Karpas-422 (cell line): ENCODE measurements at regions not wholly inside any gene's neighbourhood (a gene's known extent, or its start where the extent isn't known, plus 50 kb on each side); places are given as distances from the start of the nearest gene placed in this dataset.
"Not testable (repeated sequence)": the region's sequence is repeated elsewhere in the genome, so short reads cannot be mapped to it uniquely, and the experiment has no call there.

Source experiments
- DNase-seq: peaks from one replicate; pipeline ENCODE4 v3.0.0-alpha.2; 2015
- H2AFZ ChIP-seq: fragments of 200-600 bp; sonication (generic); 2 replicates; pipeline ENCODE4 v1.6.1; 2014; ENCODE audit warnings: antibody characterized with exemption, low read length, mixed read lengths
- H3K27ac ChIP-seq: fragments of 200-600 bp; sonication (generic); 2 replicates; pipeline ENCODE4 v1.5.1; 2014; ENCODE audit warnings: mild to moderate bottlenecking, low read length, moderate library complexity
- H3K27me3 ChIP-seq: fragments of 200-600 bp; sonication (generic); 2 replicates; pipeline ENCODE4 v1.6.1; 2014; ENCODE audit warnings: low read length, mixed read lengths
- H3K36me3 ChIP-seq: fragments of 200-600 bp; sonication (generic); 2 replicates; pipeline ENCODE4 v1.6.1; 2014; ENCODE audit warnings: low read length, mixed read lengths; ENCODE audit not compliant: insufficient read depth
- H3K4me1 ChIP-seq: fragments of 200-600 bp; sonication (generic); 2 replicates; pipeline ENCODE4 v1.6.1; 2014; ENCODE audit warnings: mild to moderate bottlenecking, low read length, mixed read lengths
- H3K4me2 ChIP-seq: fragments of 200-600 bp; sonication (generic); 2 replicates; pipeline ENCODE4 v1.6.1; 2014; ENCODE audit warnings: low read length, low read depth, mild to moderate bottlenecking; ENCODE audit not compliant: poor library complexity, severe bottlenecking
- H3K4me3 ChIP-seq: fragments of 200-600 bp; sonication (generic); 2 replicates; pipeline ENCODE4 v1.5.1; 2014; ENCODE audit warnings: mild to moderate bottlenecking, antibody characterized with exemption, low read length, mixed read lengths
- H3K79me2 ChIP-seq: fragments of 200-600 bp; sonication (generic); 2 replicates; pipeline ENCODE4 v1.6.1; 2014; ENCODE audit warnings: mild to moderate bottlenecking, low read length, mixed read lengths
- H3K9ac ChIP-seq: fragments of 200-600 bp; sonication (generic); 2 replicates; pipeline ENCODE4 v1.6.0; 2014; ENCODE audit warnings: low read length
- H3K9me2 ChIP-seq: fragments of 200-600 bp; sonication (generic), shearing (Covaris generic); replicated peaks from 2 replicates; pipeline ENCODE4 v1.6.0; 2014; ENCODE audit warnings: mild to moderate bottlenecking, low read length, moderate library complexity; ENCODE audit not compliant: insufficient read depth
- H3K9me3 ChIP-seq: fragments of 300-700, 200-600 bp; sonication (generic); 2 replicates; pipeline ENCODE4 v1.6.1; 2014; ENCODE audit warnings: low read length, mixed read lengths
- H4K20me1 ChIP-seq: fragments of 200-600 bp; sonication (generic); 2 replicates; pipeline ENCODE4 v1.6.1; 2014; ENCODE audit warnings: mild to moderate bottlenecking, antibody characterized with exemption, low read length, low read depth; ENCODE audit not compliant: insufficient read depth

DNA sequence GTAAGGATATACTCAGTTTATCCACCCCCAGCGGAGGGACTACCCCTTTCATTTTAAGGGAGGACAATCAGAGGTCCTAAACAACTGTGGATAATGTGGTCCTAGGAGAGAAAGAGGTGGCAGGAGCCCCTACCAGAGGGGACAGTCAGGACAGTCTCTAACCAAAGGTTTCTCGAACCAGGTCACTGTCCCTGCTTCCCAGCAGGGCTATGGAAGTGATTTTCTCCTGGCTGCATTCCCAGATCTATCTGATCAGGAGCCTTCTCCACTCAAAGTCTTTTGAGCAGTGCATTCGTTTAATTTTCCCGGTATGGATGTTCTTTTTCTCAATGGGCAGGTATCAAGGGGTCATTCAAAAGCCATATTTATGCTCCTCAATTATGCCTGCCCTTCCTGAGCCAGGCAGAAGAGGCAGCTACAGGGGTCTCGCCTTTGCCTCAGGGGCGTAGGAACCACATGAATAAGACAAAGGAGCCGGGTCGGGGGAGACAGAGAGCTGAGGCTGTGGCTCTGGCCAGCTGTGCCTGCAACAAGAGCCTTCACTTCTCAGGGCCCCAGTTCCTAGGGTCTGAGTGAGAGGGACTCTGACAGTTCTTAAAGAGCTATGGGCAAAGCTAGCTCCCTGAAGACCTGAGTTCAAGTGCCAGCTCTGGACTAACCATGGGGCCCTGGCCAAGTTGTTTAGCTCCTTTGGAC, 62.5 kb upstream of the DMRTB1 start:
- no peak overlapping the region for H3K4me2 ChIP-seq
- H3K27ac ChIP-seq: no peak overlapping the region
- no peaks in the 10 kb centered on the region for H3K4me1 ChIP-seq
- no peaks in the 10 kb centered on the region for H3K79me2 ChIP-seq
- no peak for DNase-seq
- no peaks in the 10 kb centered on the region for H4K20me1 ChIP-seq
- H3K9ac ChIP-seq: no peak overlapping the region
- no peaks in the 10 kb centered on the region for H3K27me3 ChIP-seq
- no peak overlapping the region for H2AFZ ChIP-seq
- H3K9me2 ChIP-seq: no peaks in the 10 kb centered on the region
- no peaks in the 10 kb centered on the region for H3K36me3 ChIP-seq
- H3K9me3 ChIP-seq: no peaks in the 10 kb centered on the region
- H3K4me3 ChIP-seq: no peak overlapping the region

- no peaks in the 10 kb centered on the region for H3K9me2 ChIP-seq
These were observed 61.1 kb upstream of the DMRTB1 start for GRCh38 chr1:53398091-53398490.

GRCh38 chr1:53398576-53399365, 60.4 kb upstream of the DMRTB1 start:
- no peak overlapping the region for H2AFZ ChIP-seq
- no peaks in the 10 kb centered on the region for H3K4me1 ChIP-seq
- no peaks in the 10 kb centered on the region for H3K79me2 ChIP-seq
- H3K27me3 ChIP-seq: no peaks in the 10 kb centered on the region
- H3K9me2 ChIP-seq: no peaks in the 10 kb centered on the region
- no peaks in the 10 kb centered on the region for H4K20me1 ChIP-seq
- DNase-seq: no peak
- no peak overlapping the region for H3K9ac ChIP-seq
- no peaks in the 10 kb centered on the region for H3K36me3 ChIP-seq
- H3K27ac ChIP-seq: no peak overlapping the region
- H3K4me3 ChIP-seq: no peak overlapping the region
- no peak overlapping the region for H3K4me2 ChIP-seq
- no peaks in the 10 kb centered on the region for H3K9me3 ChIP-seq

More at GRCh38 chr1:53398091-53398490, 61.1 kb upstream of the DMRTB1 start:
- H3K36me3 ChIP-seq: no peaks in the 10 kb centered on the region
- no peak overlapping the region for H3K4me3 ChIP-seq
- no peaks in the 10 kb centered on the region for H4K20me1 ChIP-seq
- H3K27ac ChIP-seq: no peak overlapping the region
- H3K9me3 ChIP-seq: no peaks in the 10 kb centered on the region
- H3K27me3 ChIP-seq: no peaks in the 10 kb centered on the region
- no peak overlapping the region for H3K9ac ChIP-seq
- no peak for DNase-seq
- H3K4me2 ChIP-seq: no peak overlapping the region
- H2AFZ ChIP-seq: no peak overlapping the region
- H3K4me1 ChIP-seq: no peaks in the 10 kb centered on the region
- no peaks in the 10 kb centered on the region for H3K79me2 ChIP-seq

- not testable (repeated sequence) for H3K27me3 ChIP-seq, H3K4me1 ChIP-seq, H3K36me3 ChIP-seq, H3K9me3 ChIP-seq, H2AFZ ChIP-seq, H3K4me2 ChIP-seq, H3K9ac ChIP-seq, H3K27ac ChIP-seq, H4K20me1 ChIP-seq, H3K79me2 ChIP-seq, H3K4me3 ChIP-seq, H3K9me2 ChIP-seq, DNase-seq
These were observed 59.6 kb upstream of the DMRTB1 start for GRCh38 chr1:53399370-53400133.

- no peak overlapping the region for H3K4me3 ChIP-seq
- no peak overlapping the region for H3K4me2 ChIP-seq
- no peaks in the 10 kb centered on the region for H3K9me2 ChIP-seq
- H3K9me3 ChIP-seq: no peaks in the 10 kb centered on the region
- H3K4me1 ChIP-seq: no peaks in the 10 kb centered on the region
- no peaks in the 10 kb centered on the region for H3K79me2 ChIP-seq
- H3K27ac ChIP-seq: no peak overlapping the region
- H4K20me1 ChIP-seq: no peaks in the 10 kb centered on the region
- no peak overlapping the region for H3K9ac ChIP-seq
- no peak overlapping the region for H2AFZ ChIP-seq
- no peaks in the 10 kb centered on the region for H3K36me3 ChIP-seq
- no peak for DNase-seq
- H3K27me3 ChIP-seq: no peaks in the 10 kb centered on the region
These were observed 58.2 kb upstream of the DMRTB1 start for GRCh38 chr1:53400761-53401674.

DNA sequence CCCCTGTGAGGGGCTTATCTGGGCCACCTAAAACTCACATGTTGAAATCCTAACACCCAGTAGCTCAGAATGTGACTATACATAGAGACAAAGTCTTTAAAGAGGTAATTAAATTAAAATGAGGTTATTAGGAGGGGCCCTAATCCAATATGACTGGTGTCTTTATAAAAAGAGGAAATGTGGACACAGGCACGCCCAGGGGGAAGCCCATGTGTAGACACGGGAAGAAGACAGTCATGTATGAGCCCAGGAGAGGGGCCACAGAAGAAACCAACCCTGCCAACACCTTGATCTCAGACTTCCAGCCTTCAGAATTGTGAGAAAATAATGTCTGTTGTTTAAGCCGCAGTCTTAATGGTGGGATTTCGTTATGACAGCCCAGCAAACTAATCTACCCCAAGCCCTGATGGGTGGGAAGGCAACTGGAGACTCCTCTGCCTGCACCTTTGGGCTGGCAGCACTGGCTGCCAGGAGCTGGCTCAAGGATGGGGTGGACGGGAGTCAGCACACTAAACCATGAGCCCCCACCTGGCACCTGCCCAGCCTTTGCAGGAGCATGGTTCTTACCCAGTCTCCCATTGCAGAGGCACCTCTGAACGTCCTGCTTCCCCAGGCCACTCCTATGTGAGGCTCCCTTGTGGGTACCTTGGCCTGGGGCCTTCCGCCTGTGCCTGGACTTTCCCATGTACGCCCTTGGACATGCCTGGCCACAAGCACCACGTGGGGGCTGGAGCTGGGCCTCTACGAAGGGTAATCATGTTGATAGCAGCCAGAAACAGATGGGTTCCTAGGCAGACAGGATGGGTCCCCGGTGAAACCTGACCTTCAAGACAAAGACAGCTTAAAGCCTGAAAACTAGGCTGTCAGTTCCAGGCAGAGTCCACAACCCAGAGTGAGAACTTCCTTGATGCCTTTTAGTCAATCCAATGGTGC, 57.1 kb upstream of the DMRTB1 start:
- Histone ChIP-seq H3K9me3 (no peaks in the 10 kb centered on the region), H3K27ac (no peak overlapping the region), H3K36me3 (no peaks in the 10 kb centered on the region), H3K4me2 (no peak overlapping the region), H3K9me2 (no peaks in the 10 kb centered on the region), H3K9ac (no peak overlapping the region), H4K20me1 (no peaks in the 10 kb centered on the region), H2AFZ (no peak overlapping the region), H3K4me3 (no peak overlapping the region), H3K4me1 (no peaks in the 10 kb centered on the region), H3K79me2 (no peaks in the 10 kb centered on the region), H3K27me3 (no peaks in the 10 kb centered on the region)
- DNase-seq: no peak

- Histone ChIP-seq H3K9me2 (no peaks in the 10 kb centered on the region), H3K27ac (no peak overlapping the region), H3K4me3 (no peak overlapping the region), H2AFZ (no peak overlapping the region), H3K36me3 (no peaks in the 10 kb centered on the region), H4K20me1 (no peaks in the 10 kb centered on the region), H3K4me2 (no peak overlapping the region), H3K79me2 (no peaks in the 10 kb centered on the region), H3K9ac (no peak overlapping the region), H3K9me3 (no peaks in the 10 kb centered on the region), H3K27me3 (no peaks in the 10 kb centered on the region), H3K4me1 (no peaks in the 10 kb centered on the region)
- DNase-seq: no peak
These were observed 56.1 kb upstream of the DMRTB1 start for GRCh38 chr1:53402891-53403655.
